ENCODE measurements at regions not wholly inside any gene's neighbourhood (a gene's known extent, or its start where the extent isn't known, plus 50 kb on each side); places are given as distances from the start of the nearest gene placed in this dataset.

- no peak for DNase-seq (ENCODE audit: low spot score)
These were observed 183.0 kb upstream of the KCND2 start for GRCh38 chr7:120089968-120090367.

DNA sequence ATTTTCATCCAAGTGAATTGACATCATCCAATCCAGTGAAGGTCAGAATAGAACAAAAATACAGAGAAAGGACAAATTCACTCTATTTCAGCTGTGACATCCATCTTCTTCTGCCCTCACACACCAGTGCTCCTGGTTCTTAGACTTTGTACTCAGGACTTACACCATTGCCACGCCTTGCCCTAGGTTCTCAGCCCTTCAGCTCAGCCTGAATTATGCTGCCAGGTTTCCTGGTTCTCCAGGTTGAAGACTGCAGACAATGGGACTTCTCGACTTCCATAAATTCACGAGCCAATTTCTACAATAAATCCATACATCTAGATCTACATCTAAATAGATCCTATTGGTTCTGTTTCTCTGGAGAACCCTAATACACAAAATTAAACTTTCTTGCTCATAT, 181.2 kb upstream of the KCND2 start:
- no peak for DNase-seq (ENCODE audit: low spot score)

- no peak for DNase-seq (ENCODE audit: low spot score)
These were observed 176.0 kb upstream of the KCND2 start for GRCh38 chr7:120097020-120097419.

- DNase-seq (ENCODE audit: low spot score): no peak
These were observed 175.2 kb upstream of the KCND2 start for GRCh38 chr7:120097774-120098173.

DNA sequence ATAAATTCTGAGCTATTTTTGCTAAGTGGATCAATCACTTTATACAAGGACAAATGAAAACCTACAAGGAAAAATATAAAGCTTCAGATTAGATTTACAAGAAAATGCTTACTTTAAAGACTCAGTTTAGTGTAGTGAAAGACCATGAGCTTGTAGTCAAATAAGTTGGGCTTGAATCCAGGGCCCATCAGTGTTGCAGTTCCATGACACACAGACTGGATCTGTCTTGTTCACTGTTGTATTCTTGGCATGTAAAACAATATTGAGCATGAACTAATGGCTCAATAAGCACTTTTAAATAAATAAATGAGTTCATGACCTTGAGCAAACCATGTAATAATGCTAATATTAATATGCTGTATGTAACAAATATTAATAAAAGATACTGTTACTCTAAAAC, 164.6 kb upstream of the KCND2 start:
- no peak for DNase-seq (ENCODE audit: low spot score)

DNA sequence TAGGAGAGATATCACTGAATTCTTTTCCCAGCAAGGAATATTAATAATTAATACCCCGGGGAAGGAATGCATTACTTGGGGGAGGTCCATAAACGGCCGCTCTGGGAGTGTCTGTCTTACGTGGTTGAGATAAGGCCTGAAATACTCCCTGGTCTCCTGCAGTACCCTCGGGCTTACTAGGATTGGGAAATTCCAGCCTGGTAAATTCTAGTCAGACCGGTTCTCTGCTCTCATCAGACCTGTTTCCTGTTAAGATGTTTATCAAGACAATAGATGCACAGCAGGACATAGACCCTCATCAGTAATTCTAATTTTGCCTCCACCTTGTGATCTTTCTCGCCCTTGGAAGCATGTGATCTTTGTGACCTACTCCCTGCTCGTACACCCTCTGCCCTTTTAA, 162.8 kb upstream of the KCND2 start:
- no peak for DNase-seq (ENCODE audit: low spot score)

GRCh38 chr7:120114626-120115025, 158.3 kb upstream of the KCND2 start:
- no peak for DNase-seq (ENCODE audit: low spot score)

DNA sequence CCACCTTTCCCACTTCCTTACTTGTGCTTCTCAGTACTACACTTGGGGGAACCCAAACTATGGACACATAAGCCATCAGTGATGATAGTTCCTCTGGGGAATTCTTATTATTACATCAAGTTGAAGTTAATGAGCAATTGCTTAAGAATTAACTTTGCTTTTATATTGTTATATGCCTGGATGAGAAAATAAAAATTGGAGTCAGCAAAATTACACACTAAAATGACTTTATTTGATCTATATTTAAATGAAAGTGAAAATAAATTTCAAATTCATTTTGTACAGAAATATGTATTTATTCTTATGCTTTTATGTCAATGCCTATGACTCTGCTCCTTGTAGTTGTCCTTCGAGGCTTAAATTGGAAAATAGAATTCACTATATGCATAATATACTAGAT, 149.4 kb upstream of the KCND2 start:
- no peak for DNase-seq (ENCODE audit: low spot score)

GRCh38 chr7:120131096-120131839, 141.7 kb upstream of the KCND2 start:
- no peak for DNase-seq (ENCODE audit: low spot score)

- no peak for DNase-seq (ENCODE audit: low spot score)
These were observed 134.5 kb upstream of the KCND2 start for GRCh38 chr7:120138497-120138896.

GRCh38 chr7:120156476-120156875, 116.5 kb upstream of the KCND2 start:
- no peak for DNase-seq (ENCODE audit: low spot score)

DNA sequence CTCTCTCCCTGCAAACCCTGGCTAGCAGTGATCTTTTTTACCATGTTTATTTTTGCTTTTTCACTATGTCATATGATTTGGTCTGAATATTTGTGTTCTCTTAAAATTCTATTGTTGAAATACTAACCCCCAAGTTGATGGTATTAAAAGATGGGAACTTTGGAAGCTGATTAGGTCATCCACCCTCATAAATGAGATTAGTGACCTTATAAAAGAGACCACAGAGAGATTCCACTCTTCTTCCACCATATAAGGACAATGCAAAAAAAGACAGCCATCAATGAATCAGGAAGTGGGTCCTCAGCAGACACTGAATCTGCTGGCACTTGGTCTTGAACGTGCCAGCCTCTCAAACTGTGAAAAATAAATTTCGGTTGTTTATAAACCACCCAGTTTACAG, 112.8 kb upstream of the KCND2 start:
- DNase-seq (ENCODE audit: low spot score): no peak

GRCh38 chr7:120163449-120163848, 109.5 kb upstream of the KCND2 start:
- no peak for DNase-seq (ENCODE audit: low spot score)

DNA sequence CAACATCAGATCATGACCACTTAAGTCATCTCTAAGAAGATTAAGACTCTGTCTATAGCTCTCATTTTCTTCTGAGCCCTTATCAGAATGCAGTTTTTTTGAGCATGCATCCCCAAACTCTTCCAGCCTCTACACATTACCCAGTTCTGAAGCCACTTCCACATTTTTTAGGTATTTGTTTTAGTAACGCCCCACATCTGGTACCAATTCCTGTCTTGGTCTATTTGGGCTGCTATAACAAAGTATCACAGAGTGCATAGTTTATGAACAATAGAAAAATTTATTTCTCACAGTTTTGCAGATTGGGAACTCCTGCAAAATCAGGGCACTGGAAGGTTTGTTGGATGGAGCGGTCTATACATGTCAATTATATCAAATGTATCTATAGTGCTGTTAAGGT, 107.7 kb upstream of the KCND2 start:
- DNase-seq (ENCODE audit: low spot score): no peak

DNA sequence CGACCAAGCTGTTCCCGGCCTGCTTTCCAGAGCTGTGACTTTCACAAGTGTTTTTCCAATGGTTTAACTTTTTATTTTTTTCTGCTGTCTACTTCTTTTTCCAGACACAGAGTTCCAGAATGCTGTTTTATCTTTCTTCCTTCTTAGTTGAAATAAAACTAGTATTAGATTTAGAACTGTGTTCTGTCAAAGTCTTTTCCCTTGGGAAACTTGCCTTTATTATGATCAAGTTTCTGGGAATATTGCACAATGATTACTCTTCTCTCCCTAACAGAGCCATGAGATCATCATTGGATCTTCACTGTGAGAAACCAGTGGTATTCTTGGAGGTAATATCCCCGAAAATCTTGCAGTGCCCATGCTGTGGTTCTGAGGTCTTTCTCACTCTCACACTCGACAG, 104.9 kb upstream of the KCND2 start:
- DNase-seq (ENCODE audit: low spot score): no peak

DNA sequence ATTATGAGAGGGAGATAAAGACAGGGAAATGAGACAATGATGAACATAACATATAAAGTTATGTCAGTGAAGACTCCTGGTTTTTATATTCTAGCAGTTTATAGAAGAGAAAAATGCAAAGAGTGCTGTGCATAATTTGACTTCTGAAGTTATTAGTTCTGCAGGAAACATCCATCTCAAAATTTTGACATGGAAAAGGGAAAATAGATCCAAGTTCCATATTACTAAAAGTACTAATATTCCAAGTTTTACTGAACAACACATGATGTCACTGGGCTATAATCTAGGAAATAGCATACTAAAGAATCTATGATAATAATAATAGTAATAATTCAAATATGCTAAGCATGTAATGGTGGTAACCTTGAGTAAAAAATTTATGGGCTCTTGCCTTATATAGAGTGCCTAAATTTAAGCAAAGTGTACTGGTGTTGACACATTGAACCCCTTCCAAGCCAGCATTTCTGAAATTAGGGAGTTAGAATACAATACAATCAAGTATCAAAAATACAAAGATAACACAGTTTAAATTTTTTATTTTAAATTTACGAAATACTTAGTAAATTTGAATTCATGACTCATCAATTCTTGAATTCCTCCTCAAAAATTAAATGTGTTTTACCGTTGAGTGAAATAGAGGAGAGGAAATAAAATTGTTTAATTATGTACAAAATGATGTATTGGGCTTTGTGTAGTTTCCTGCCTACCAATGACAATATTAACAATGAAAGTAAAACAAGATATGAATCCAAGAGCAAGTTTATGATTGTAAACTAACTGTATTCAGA, 102.8 kb upstream of the KCND2 start:
- no peak for DNase-seq (ENCODE audit: low spot score)

DNA sequence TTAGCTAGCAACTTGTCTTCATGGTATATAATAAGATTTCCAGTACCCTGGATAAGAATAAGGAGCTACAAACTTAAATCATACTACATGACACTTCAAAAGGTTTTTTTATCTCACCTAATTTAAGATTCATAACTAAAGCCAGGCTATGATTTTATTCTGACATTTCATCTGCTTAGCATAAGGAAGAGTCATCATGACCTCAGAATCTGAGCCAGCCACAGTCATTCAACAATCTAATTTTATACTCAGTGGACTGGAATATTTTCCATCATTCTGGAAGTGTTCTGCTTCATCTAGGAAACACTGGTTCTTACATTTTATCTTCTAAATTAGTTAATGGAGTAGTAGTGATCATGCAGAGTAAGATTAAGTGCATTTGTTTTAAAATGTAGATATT, 102.1 kb upstream of the KCND2 start:
- no peak for DNase-seq (ENCODE audit: low spot score)

DNA sequence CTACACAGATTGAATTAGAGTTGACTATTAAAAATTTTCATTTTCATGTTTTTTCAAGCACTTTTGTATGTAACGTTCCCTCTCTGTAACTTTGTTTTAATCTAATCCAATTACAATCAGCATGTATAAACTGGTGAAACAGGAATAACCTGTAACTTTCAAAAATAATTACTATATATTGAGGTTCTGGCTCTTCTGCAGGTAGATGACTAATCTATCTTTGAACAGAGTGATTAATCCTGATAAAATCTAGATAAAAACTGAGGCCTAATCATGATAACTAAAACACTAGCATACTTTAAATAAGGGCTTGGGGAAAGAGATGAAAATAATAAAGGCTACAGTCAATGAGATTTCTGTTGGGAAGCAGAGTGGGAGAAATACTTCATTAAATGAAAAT, 101.6 kb upstream of the KCND2 start:
- DNase-seq (ENCODE audit: low spot score): no peak

- DNase-seq (ENCODE audit: low spot score): no peak
These were observed 92.8 kb upstream of the KCND2 start for GRCh38 chr7:120180221-120180620.

- no peak for DNase-seq (ENCODE audit: low spot score)
These were observed 91.5 kb upstream of the KCND2 start for GRCh38 chr7:120181499-120181898.

DNA sequence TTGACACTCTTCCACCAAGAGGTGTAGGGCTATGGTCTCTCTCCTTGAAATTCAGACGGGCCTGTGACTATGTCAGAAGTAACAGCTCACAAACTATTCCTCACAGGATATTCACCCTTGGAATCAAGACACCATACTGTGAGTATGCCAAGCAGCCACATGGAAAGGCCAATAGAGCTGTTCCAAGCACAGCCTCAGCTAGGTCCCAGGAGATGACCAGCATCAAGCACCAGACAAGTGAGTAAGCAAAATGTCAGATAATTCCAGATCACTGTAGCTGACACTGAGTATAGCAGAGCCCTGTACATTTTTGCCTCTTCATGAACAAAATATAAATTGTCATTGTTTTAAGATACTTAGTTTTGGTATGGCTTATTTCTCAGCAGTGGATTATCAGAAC, 88.1 kb upstream of the KCND2 start:
- DNase-seq (ENCODE audit: low spot score): no peak

DNA sequence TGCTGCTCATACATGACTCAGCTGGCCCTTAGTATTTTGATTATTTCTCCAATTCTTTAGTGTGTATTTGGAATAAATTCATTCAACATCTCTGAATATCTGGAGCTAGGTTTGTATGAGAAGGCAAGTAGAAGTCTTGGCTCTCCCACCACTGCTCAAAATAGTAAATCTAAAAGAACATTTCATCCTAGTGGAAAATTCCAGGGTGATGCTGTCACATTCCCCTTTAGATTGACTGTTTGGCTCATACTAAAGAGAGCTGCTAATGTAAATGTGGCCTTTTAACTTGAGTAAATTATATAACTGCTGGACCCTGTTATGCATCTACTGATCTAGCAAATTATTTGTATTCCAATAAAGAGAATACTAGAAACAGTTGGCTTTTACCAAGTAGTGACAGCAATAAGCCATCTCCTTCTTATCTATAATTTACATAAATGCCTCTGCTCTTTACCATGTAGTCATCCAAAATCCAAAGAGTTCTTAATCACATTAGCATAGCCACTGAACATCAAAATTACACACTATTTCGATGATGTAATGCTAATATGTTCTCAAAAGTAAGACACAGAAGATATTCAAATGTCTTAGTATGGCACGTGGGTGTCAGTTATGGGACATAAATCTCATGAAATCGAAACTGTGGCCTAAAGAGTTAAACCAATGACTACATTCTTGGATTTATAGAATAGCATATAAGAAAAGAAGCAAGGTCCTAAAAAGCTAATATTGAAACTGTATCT, 86.9 kb upstream of the KCND2 start:
- DNase-seq (ENCODE audit: low spot score): no peak

DNA sequence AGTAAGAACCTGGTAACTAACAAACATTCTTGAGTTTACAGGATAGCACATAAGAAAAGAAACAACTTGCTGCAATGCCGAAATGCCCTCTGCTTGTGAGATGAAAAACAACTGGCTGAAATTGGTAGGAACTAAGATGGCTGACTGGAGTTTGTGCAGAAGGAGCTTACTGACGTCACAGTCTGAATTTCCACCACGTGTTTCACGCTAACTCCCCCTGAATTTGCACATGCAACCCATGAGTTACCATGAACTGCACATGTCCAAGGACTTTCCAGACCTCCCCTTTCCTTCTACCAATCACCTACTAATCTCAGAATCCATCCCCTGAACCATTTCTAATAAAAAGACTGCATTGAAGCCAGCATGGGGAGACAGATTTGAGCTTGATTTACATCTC, 86.3 kb upstream of the KCND2 start:
- no peak for DNase-seq (ENCODE audit: low spot score)
